ENCODE measurements at regions not wholly inside any gene's neighbourhood (a gene's known extent, or its start where the extent isn't known, plus 50 kb on each side); places are given as distances from the start of the nearest gene placed in this dataset.

- DNase-seq, result no peak
- TF ChIP-seq CTCF (IDR thresholded peaks at IDR 0.05) (no peak), EP300 (IDR thresholded peaks at IDR 0.05) (no peak), POLR2A (IDR thresholded peaks at IDR 0.05) (no peak)
- intact Hi-C loops (cut with DNase I), result no loop called here
- Histone ChIP-seq H3K27me3 (no peaks in the 10 kb centered on the region), H3K36me3 (no peaks in the 10 kb centered on the region), H3K9me3 (no peaks in the 10 kb centered on the region), H3K4me3 (no peak overlapping the region), H3K4me1 (ENCODE audit: insufficient read depth) (no peaks in the 10 kb centered on the region), H3K27ac (no peak overlapping the region)
- 78 to 86% (median 86%) methylated on average over 4 of the region's 4 CpGs for WGBS, 3 donors
Observed at GRCh38 chr7:11914645-11915044, 82.6 kb upstream of the THSD7A start.

GRCh38 chr7:11923376-11923930 lies 91.5 kb upstream of the THSD7A start:
- 82 to 85% (median 84%) methylated on average over 1 of the region's 1 CpG for WGBS, 3 donors
- TF ChIP-seq POLR2A (IDR thresholded peaks at IDR 0.05) (no peak), EP300 (IDR thresholded peaks at IDR 0.05) (no peak), CTCF (IDR thresholded peaks at IDR 0.05) (no peak)
- Histone ChIP-seq H3K27me3 (no peaks in the 10 kb centered on the region), H3K4me3 (no peak overlapping the region), H3K27ac (no peak overlapping the region), H3K36me3 (no peaks in the 10 kb centered on the region), H3K4me1 (ENCODE audit: insufficient read depth) (no peaks in the 10 kb centered on the region), H3K9me3 (no peaks in the 10 kb centered on the region)
- DNase-seq, result no peak
- intact Hi-C loops (cut with DNase I), result no loop called here

GRCh38 chr7:11931307-11931706 lies 99.3 kb upstream of the THSD7A start:
- 42 to 47% (median 47%) methylated on average over 3 of the region's 3 CpGs for WGBS, 3 donors
- intact Hi-C loops (cut with DNase I), result no loop called here
- no peaks in the 10 kb centered on the region for H3K36me3 ChIP-seq
- DNase-seq, result no peak
- no peak overlapping the region for H3K4me3 ChIP-seq
- H3K4me1 ChIP-seq (ENCODE audit: insufficient read depth), result no peaks in the 10 kb centered on the region
- no peak overlapping the region for H3K27ac ChIP-seq
- H3K9me3 ChIP-seq, result no peaks in the 10 kb centered on the region
- no peak for TF ChIP-seq POLR2A (IDR thresholded peaks at IDR 0.05)
- TF ChIP-seq EP300 (IDR thresholded peaks at IDR 0.05), result no peak
- TF ChIP-seq CTCF (IDR thresholded peaks at IDR 0.05), result no peak
- H3K27me3 ChIP-seq, result no peaks in the 10 kb centered on the region

- Histone ChIP-seq H3K9me3 (no peaks in the 10 kb centered on the region), H3K36me3 (no peaks in the 10 kb centered on the region), H3K27ac (no peak overlapping the region), H3K4me1 (ENCODE audit: insufficient read depth) (no peaks in the 10 kb centered on the region), H3K27me3 (no peaks in the 10 kb centered on the region), H3K4me3 (no peak overlapping the region)
- 55 to 61% (median 56%) methylated on average over 2 of the region's 2 CpGs for WGBS, 3 donors
- TF ChIP-seq CTCF (IDR thresholded peaks at IDR 0.05) (no peak), POLR2A (IDR thresholded peaks at IDR 0.05) (no peak), EP300 (IDR thresholded peaks at IDR 0.05) (no peak)
- intact Hi-C loops (cut with DNase I), result no loop called here
- no peak for DNase-seq
Observed at GRCh38 chr7:11934796-11935195, 102.8 kb upstream of the THSD7A start.

Measured in ovary (tissue), 7 donors.